Keratinocyte (primary cell): ENCODE measurements at regions not wholly inside any gene's neighbourhood (a gene's known extent, or its start where the extent isn't known, plus 50 kb on each side); places are given as distances from the start of the nearest gene placed in this dataset.

Experiments
- DNase-seq: peaks from one replicate; pipeline ENCODE4 v3.0.0-alpha.2; 2011; ENCODE audit warnings: low read depth, missing footprints, low spot score
- FAIRE-seq: peaks from 2 replicates; lab custom pipeline; 2011; peaks lifted over from hg19 to GRCh38; lab: Jason Lieb, UNC
- H2AFZ ChIP-seq: 2 replicates; pipeline ENCODE4 v1.6.0; 2012; ENCODE audit warnings: low read length, control low read depth, inconsistent platforms; ENCODE audit not compliant: control insufficient read depth
- H3K27ac ChIP-seq: 2 replicates; pipeline ENCODE4 v1.5.1; 2011; ENCODE audit warnings: low read length; ENCODE audit not compliant: control insufficient read depth, insufficient read depth
- H3K27me3 ChIP-seq: 3 replicates; pipeline ENCODE4 v1.6.0; 2011; ENCODE audit warnings: low read length; ENCODE audit not compliant: control insufficient read depth, insufficient read depth; ENCODE audit errors: extremely low read depth
- H3K36me3 ChIP-seq, 2 experiments: 2 replicates in 1 of 2; 3 replicates in 1 of 2; pipeline ENCODE4 v1.5.1; 2011; ENCODE audit warnings: low read length in 2 of 2, mild to moderate bottlenecking in 1 of 2; ENCODE audit not compliant: control insufficient read depth in 2 of 2, insufficient read depth in 2 of 2; ENCODE audit errors: extremely low read depth in 1 of 2
- H3K4me1 ChIP-seq: 3 replicates; pipeline ENCODE4 v1.5.1; 2011; ENCODE audit warnings: low read length; ENCODE audit not compliant: control insufficient read depth, insufficient read depth; ENCODE audit errors: extremely low read depth
- H3K4me2 ChIP-seq: 3 replicates; pipeline ENCODE4 v1.6.0; 2011; ENCODE audit warnings: low read depth, low read length; ENCODE audit not compliant: control insufficient read depth, insufficient read depth; ENCODE audit errors: extremely low read depth
- H3K4me3 ChIP-seq, 3 experiments: fragments of 200-600 bp in 1 of 3; sonication (generic) in 1 of 3; 2 replicates in 2 of 3; 3 replicates in 1 of 3; pipeline ENCODE4 v1.5.1; 2011 to 2016; ENCODE audit warnings: low read length in 3 of 3, mild to moderate bottlenecking in 3 of 3, control low read depth in 2 of 3, inconsistent platforms in 1 of 3, low read depth in 1 of 3, mixed read lengths in 1 of 3, mixed run types in 1 of 3, moderate library complexity in 1 of 3; ENCODE audit not compliant: control insufficient read depth in 2 of 3, insufficient read depth in 2 of 3; ENCODE audit errors: extremely low read depth in 1 of 3
- H3K79me2 ChIP-seq: 2 replicates; pipeline ENCODE4 v1.6.0; 2012; ENCODE audit warnings: low read length; ENCODE audit not compliant: control insufficient read depth, insufficient read depth
- H3K9ac ChIP-seq: 3 replicates; pipeline ENCODE4 v1.6.0; 2011; ENCODE audit warnings: low read length; ENCODE audit not compliant: control insufficient read depth, insufficient read depth; ENCODE audit errors: extremely low read depth
- H3K9me1 ChIP-seq: 3 replicates; pipeline ENCODE4 v1.6.0; 2011; ENCODE audit warnings: low read length; ENCODE audit not compliant: control insufficient read depth, insufficient read depth; ENCODE audit errors: extremely low read depth
- H3K9me3 ChIP-seq: 2 replicates; pipeline ENCODE4 v1.5.1; 2012; ENCODE audit warnings: low read depth, low read length; ENCODE audit not compliant: control insufficient read depth
- H4K20me1 ChIP-seq: 3 replicates; pipeline ENCODE4 v1.6.0; 2011; ENCODE audit warnings: low read length; ENCODE audit not compliant: control insufficient read depth, insufficient read depth; ENCODE audit errors: extremely low read depth
- CTCF ChIP-seq, 3 experiments: IDR thresholded peaks in 1 of 3; conservative IDR thresholded peaks in 1 of 3; optimal IDR thresholded peaks in 1 of 3; 2 replicates in 2 of 3; 3 replicates in 1 of 3; pipeline versions ENCODE3 to v1.5.1; 2011; ENCODE audit warnings: low read length in 3 of 3, mild to moderate bottlenecking in 3 of 3, moderate library complexity in 2 of 3, control low read depth in 1 of 3, inconsistent platforms in 1 of 3; ENCODE audit not compliant: insufficient read depth in 2 of 3; ENCODE audit errors: extremely low read depth in 1 of 3
- EZH2 ChIP-seq: IDR thresholded peaks from one replicate; pipeline ENCODE4 v1.6.1; 2012; ENCODE audit warnings: inconsistent platforms, mild to moderate bottlenecking, low read length, moderate library complexity
- dilution Hi-C: fragments of 300-500 bp; cut with MboI; formaldehyde crosslinking; loops from one replicate; pipeline ENCODE4 v1.7.0; 2020; ENCODE audit warnings: low sequenced_read_pairs; ENCODE audit not compliant: extremely low pct_ligation_motif_present

GRCh38 chr6:109257494-109257893 is 124.8 kb downstream of the CD164 start:
- no peaks in the 10 kb centered on the region for H3K36me3 ChIP-seq
- no peaks in the 10 kb centered on the region for H3K9me1 ChIP-seq
- FAIRE-seq (no peak), DNase-seq (no peak)
- H3K9ac ChIP-seq, result no peak overlapping the region
- no peaks in the 10 kb centered on the region for H3K27me3 ChIP-seq
- no peak overlapping the region for H3K4me3 ChIP-seq
- TF ChIP-seq EZH2 (no peak), CTCF (optimal IDR thresholded peaks at IDR 0.05 in 1 of 3, IDR thresholded peaks at IDR 0.05 in 1 of 3, conservative IDR thresholded peaks at IDR 0.05 in 1 of 3; ENCODE audit: extremely low read depth in 1 of 3, insufficient read depth in 2 of 3, low read length in 3 of 3) (no peak)
- no peak overlapping the region for H2AFZ ChIP-seq
- H3K9me3 ChIP-seq, result no peaks in the 10 kb centered on the region
- no peaks in the 10 kb centered on the region for H4K20me1 ChIP-seq
- no peak overlapping the region for H3K4me2 ChIP-seq
- dilution Hi-C loops, result no loop called here
- no peaks in the 10 kb centered on the region for H3K79me2 ChIP-seq
- H3K4me1 ChIP-seq, result no peaks in the 10 kb centered on the region
- no peak overlapping the region for H3K27ac ChIP-seq

DNA sequence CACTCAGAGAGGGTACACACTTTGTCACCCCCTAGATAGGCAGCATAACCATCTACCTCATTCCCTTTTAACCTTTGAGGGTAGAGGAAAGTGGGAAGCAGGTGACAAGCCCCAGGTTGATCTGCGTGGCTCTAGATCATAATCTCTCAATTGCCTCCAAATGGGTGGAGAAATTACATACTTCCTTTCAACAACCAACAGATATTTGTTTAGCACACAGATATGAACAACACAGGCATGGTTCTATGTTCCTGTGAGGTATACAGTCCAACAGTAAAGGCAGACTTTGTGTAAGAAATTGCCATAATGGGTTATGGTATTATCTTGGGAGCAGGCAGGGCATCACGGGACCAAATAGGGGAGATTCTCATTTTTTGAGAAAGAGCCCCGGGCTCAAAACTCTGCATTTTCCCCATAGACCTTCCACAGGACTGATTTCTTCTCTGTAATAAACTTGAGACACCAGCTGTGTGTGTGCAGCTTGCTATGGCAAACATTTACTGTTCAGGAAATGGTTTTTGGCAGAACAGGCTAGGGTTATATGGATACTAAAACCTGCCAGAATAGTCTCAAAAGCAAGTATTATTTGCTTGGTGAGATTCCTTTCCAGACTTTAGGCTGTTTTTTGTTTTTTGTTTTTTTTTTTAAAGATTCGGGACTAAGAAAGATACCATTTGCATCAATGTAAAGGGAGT is 126.2 kb downstream of the CD164 start:
- Histone ChIP-seq H3K36me3 (no peaks in the 10 kb centered on the region), H3K9me1 (no peaks in the 10 kb centered on the region), H3K79me2 (no peaks in the 10 kb centered on the region), H2AFZ (no peak overlapping the region), H3K4me1 (no peaks in the 10 kb centered on the region), H3K4me2 (no peak overlapping the region), H3K9ac (no peak overlapping the region), H3K27me3 (no peaks in the 10 kb centered on the region), H3K9me3 (no peaks in the 10 kb centered on the region), H3K27ac (no peak overlapping the region), H3K4me3 (no peak overlapping the region), H4K20me1 (no peaks in the 10 kb centered on the region)
- dilution Hi-C loops, result no loop called here
- FAIRE-seq (no peak), DNase-seq (no peak)
- no peak for TF ChIP-seq CTCF (optimal IDR thresholded peaks at IDR 0.05 in 1 of 3, IDR thresholded peaks at IDR 0.05 in 1 of 3, conservative IDR thresholded peaks at IDR 0.05 in 1 of 3; ENCODE audit: extremely low read depth in 1 of 3, insufficient read depth in 2 of 3, low read length in 3 of 3)
- no peak for TF ChIP-seq EZH2
